Ovary (tissue), 7 donors: ENCODE measurements at regions not wholly inside any gene's neighbourhood (a gene's known extent, or its start where the extent isn't known, plus 50 kb on each side); places are given as distances from the start of the nearest gene placed in this dataset.

Experiments used
- DNase-seq, 5 donors: peaks; one replicate each; pipeline ENCODE4 v3.0.0-alpha.2; 2019 to 2020
- H3K27ac ChIP-seq, 2 donors: fragments of 200-600 bp; one replicate each; pipeline versions ENCODE4 v1.5.1 to v1.8.0; 2019 to 2022
- H3K27me3 ChIP-seq: fragments of 200-600 bp; one replicate; pipeline ENCODE4 v1.8.0; 2022
- H3K36me3 ChIP-seq: fragments of 200-600 bp; sonication (generic); one replicate; pipeline ENCODE4 v1.5.1; 2019
- H3K4me1 ChIP-seq: one replicate; pipeline ENCODE4 v1.8.1; 2013; ENCODE audit warnings: mild to moderate bottlenecking, moderate library complexity; ENCODE audit not compliant: insufficient read depth
- H3K4me3 ChIP-seq: fragments of 200-600 bp; sonication (generic); one replicate; pipeline ENCODE4 v1.5.1; 2017
- H3K9me3 ChIP-seq, 2 donors: fragments of 200-600 bp in 1 of 2; sonication (generic) in 1 of 2; one replicate each; pipeline versions ENCODE4 v1.5.1 to v1.8.1; 2013 to 2019; ENCODE audit warnings: mild to moderate bottlenecking in 1 of 2, moderate library complexity in 1 of 2
- EP300 ChIP-seq: sonication (generic); formaldehyde crosslinking; IDR thresholded peaks from one replicate; pipeline ENCODE4 v1.6.1; 2017; ENCODE audit warnings: antibody characterized with exemption
- POLR2A ChIP-seq: fragments of 450-650 bp; IDR thresholded peaks from one replicate; pipeline ENCODE4 v1.6.1; 2017; ENCODE audit warnings: antibody characterized with exemption, mild to moderate bottlenecking, moderate library complexity
- WGBS, 3 donors: extraction: QIAGEN DNeasy Blood & Tissue Kit in 1 of 3; methylation state at CpG; one replicate each; pipeline versions ENCODE4 v1.1.5 to v1.1.7; 2013 to 2017; 5-methylcytosine and 5-hydroxymethylcytosine counted together
- intact Hi-C, 4 donors: fragments of 100-400 bp; cut with DNase I; formaldehyde crosslinking; loops; one replicate each; pipeline versions ENCODE4 v1.11.0 to v1.15.1; 2022 to 2023
- TF ChIP-seq, protein P1 (sequence below), 3 donors: fragments of 450-650 bp in 2 of 3; fragments of 200-600 bp in 1 of 3; IDR thresholded peaks; one replicate each; pipeline versions ENCODE4 v1.5.1 to v1.8.0; 2016 to 2022; ENCODE audit warnings: antibody characterized with exemption in 3 of 3, mild to moderate bottlenecking in 1 of 3
- donor health status: DM: no; HTN: no; CAD: no; lungs with moderate emphysema.
- donor health status: DM: no; HTN: no; CAD: no.
- donor health status: Bipolar disorder and iron deficiency.
- donor health status: DM: no; HTN: no; CAD: no.
- donor health status: DM: yes; HTN: yes; CAD: no.

DNA sequence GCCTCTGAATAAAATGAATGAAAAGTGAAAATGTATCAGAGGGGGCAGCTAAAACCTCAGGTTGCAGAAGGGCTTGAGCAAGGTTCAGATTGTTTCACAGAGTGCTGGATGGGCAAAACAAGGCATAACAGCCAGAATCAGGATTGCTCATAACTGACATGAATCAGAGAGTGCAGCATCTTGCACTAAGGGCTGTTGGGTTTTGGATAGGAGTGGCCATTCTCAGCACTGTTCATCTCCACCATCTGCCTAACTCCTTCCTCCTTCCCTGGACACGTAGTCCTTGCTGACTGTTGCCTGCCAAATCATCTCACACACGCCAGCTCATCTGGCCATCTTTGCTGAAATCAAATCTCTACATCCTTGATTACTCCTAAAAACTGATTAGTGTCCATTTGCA is 75.3 kb upstream of the C1QTNF7 start:
- H3K27me3 ChIP-seq, result no peaks in the 10 kb centered on the region
- H3K4me1 ChIP-seq, result peaks cover 13% of the 10 kb centered on the region
- no peaks in the 10 kb centered on the region for H3K36me3 ChIP-seq
- no peak overlapping the region for H3K27ac ChIP-seq
- TF ChIP-seq, protein P1, sequence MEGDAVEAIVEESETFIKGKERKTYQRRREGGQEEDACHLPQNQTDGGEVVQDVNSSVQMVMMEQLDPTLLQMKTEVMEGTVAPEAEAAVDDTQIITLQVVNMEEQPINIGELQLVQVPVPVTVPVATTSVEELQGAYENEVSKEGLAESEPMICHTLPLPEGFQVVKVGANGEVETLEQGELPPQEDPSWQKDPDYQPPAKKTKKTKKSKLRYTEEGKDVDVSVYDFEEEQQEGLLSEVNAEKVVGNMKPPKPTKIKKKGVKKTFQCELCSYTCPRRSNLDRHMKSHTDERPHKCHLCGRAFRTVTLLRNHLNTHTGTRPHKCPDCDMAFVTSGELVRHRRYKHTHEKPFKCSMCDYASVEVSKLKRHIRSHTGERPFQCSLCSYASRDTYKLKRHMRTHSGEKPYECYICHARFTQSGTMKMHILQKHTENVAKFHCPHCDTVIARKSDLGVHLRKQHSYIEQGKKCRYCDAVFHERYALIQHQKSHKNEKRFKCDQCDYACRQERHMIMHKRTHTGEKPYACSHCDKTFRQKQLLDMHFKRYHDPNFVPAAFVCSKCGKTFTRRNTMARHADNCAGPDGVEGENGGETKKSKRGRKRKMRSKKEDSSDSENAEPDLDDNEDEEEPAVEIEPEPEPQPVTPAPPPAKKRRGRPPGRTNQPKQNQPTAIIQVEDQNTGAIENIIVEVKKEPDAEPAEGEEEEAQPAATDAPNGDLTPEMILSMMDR (IDR thresholded peaks at IDR 0.05), result no peak
- TF ChIP-seq EP300 (no peak), POLR2A (no peak)
- no peak overlapping the region for H3K4me3 ChIP-seq
- no peak for DNase-seq
- 49 to 67% (median 65%) methylated on average over 2 of the region's 2 CpGs for WGBS, 3 donors
- no peaks in the 10 kb centered on the region for H3K9me3 ChIP-seq
- intact Hi-C loops, result no loop called here

DNA sequence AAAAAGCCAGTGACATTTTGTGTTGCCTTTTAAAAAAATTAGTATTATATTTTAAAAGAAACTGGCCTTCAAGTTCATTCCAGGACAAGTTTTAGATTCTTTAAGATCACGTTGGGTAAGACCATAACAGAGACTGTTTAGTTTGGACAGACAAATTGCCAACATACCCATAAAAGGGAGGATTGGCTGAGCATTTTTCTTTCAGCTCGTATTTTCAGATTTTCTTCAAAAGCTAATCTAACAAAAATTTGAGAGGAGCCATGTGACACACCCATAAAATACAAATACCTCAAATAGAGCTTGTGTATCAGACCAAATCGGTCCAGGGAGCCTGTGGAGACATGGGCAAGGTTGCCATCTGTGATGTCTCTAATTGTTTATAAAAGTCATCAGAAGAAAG is 74.6 kb upstream of the C1QTNF7 start:
- H3K4me1 ChIP-seq, result peaks cover 11% of the 10 kb centered on the region
- H3K4me3 ChIP-seq, result no peak overlapping the region
- WGBS, 3 donors, result 16 to 31% (median 26%) methylated on average over 3 of the region's 3 CpGs
- H3K9me3 ChIP-seq, result no peaks in the 10 kb centered on the region
- H3K27me3 ChIP-seq, result no peaks in the 10 kb centered on the region
- no peak overlapping the region for H3K27ac ChIP-seq
- TF ChIP-seq EP300 (no peak), POLR2A (no peak)
- TF ChIP-seq, protein P1 (IDR thresholded peaks at IDR 0.05), result no peak
- no peaks in the 10 kb centered on the region for H3K36me3 ChIP-seq
- intact Hi-C loops, result no loop called here
- DNase-seq, result no peak

DNA sequence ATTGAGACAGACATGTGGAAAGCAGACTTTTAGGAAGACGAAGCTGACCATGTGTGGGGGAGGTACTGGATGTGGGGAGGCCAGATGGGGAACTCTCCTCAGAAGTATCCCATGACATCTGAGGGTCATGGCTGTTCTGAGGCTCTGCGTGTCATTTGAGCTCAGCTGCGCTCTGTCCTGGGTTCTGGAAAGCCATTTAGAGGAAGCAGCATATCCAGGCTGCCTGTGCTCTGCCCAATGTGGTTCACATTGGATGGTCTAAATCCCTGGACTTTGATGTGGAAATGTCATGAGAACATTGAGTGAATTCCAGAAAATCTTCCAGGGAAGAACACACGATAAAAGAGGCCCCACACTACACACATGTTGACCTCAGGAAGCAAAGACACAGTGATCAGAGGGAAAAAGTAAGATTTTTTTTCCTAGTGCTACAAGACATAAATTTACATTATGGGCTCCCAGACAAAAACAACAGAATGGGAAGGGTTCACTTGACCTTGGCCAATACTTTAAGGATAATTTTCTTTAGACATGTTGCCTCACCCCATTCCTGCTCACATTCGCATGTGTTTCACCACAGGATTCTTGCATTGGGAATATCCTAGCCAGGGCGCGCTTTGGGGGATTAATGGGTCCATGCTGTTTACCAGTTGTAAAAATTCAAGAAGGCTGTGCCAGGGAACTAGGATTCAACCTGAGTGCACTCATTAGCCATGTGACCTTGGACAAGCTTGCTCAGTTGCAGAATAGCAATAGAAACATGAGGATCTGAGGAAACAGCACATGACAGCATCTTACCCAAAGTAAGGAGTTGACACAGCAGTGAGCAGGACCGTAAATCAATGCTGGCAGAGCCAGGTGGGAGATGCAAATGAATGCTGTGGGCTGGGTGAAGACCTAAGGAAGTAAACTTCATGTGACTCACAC is 73.2 kb upstream of the C1QTNF7 start:
- Histone ChIP-seq H3K4me3 (no peak overlapping the region), H3K27me3 (no peaks in the 10 kb centered on the region), H3K36me3 (no peaks in the 10 kb centered on the region), H3K27ac (no peak overlapping the region), H3K4me1 (peaks cover 10% of the 10 kb centered on the region), H3K9me3 (no peaks in the 10 kb centered on the region)
- WGBS, 3 donors, result 58 to 72% (median 72%) methylated on average over 8 of the region's 8 CpGs
- TF ChIP-seq POLR2A (no peak), EP300 (no peak)
- TF ChIP-seq, protein P1 (IDR thresholded peaks at IDR 0.05), result no peak
- intact Hi-C loops, result no loop called here
- no peak for DNase-seq

DNA sequence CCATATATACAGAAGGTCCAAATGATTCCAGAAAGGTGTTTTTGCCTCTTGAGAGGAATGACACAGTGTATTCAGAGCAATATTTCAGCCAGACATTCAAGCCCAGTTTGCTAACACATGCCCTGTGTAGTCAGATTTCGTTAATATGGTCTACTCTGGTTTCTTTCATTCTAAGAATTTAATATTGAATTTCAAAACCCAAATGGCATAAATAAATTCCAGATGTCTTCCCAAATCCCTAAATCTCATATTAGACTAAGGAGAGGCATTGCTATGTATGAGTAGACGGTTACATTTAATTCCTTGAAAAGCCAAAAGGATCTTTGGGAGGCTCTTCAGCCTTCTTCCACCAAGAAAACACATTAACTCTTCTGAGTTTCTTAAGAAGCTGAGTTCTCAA is 66.3 kb upstream of the C1QTNF7 start:
- H3K4me3 ChIP-seq, result no peak overlapping the region
- no peaks in the 10 kb centered on the region for H3K27me3 ChIP-seq
- DNase-seq, result no peak
- WGBS, 3 donors, result 89 to 93% (median 91%) methylated on average over 2 of the region's 2 CpGs
- H3K4me1 ChIP-seq, result no peaks in the 10 kb centered on the region
- intact Hi-C loops, result no loop called here
- H3K27ac ChIP-seq, result no peak overlapping the region
- no peaks in the 10 kb centered on the region for H3K9me3 ChIP-seq
- no peaks in the 10 kb centered on the region for H3K36me3 ChIP-seq
- TF ChIP-seq, protein P1 (IDR thresholded peaks at IDR 0.05), result no peak
- TF ChIP-seq EP300 (no peak), POLR2A (no peak)
